SW 1271 (cell line): ENCODE measurements at regions not wholly inside any gene's neighbourhood (a gene's known extent, or its start where the extent isn't known, plus 50 kb on each side); places are given as distances from the start of the nearest gene placed in this dataset.

Experiments
- DNase-seq, 2 experiments: peaks; one replicate each; lab custom pipeline; 2025; lab: John Stamatoyannopoulos, UW

- no peak for DNase-seq
Observed at GRCh38 chr5:89273289-89273688, 390.3 kb upstream of the MEF2C start.

GRCh38 chr5:89270901-89271300 is 387.9 kb upstream of the MEF2C start:
- no peak for DNase-seq

DNA sequence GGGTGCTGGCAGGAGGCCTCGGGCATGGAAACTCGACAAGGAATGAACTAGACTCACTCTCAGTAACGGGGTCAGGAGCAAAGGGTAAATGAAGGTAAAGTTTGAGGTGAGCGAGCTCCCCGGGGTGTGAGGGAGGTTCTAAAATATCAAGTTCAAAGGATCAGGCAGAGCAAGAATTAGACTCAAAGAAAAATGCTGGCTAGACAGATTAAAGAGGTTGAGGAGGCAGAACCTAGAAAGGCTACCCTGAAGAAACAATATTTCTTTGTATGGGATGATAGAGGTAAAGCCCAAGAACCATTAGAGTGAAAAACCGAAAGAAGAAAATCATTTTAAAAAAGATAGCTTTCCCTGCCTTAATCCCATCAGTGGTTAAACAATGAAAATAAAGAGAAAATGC is 386.7 kb upstream of the MEF2C start:
- no peak for DNase-seq

GRCh38 chr5:89268460-89268859 is 385.5 kb upstream of the MEF2C start:
- DNase-seq: no peak

GRCh38 chr5:89267788-89268187 is 384.8 kb upstream of the MEF2C start:
- no peak for DNase-seq

DNA sequence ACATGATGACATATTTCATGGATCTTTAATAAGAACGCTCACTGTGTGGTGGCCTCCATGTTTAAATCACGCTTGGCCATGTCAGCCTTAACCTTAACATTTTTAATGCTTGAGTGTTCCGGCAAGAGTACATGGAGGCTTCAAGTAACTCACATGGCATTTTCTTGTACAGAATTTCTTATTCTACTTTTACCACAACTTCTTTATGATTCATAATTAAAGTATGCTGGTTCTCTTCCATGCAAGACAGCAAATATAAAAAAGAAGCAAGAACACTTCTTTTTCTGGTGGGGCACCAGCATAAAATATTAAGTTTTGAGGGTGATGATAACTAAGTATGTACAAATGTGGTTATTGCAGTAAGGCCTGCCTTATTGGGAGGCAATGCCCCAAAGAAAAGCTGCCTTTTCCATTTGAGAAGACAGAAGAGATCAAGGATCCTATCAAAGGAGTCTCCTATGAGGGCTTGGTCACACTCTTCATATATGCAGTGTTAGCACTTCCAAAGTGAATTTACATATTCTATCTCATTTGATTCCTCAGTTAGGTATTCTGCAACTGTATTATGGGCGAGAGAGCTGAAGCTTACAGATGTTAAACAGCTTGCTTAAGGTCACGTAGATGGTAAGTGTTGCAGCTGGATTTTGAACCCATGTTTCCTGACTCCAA is 382.7 kb upstream of the MEF2C start:
- no peak for DNase-seq

DNA sequence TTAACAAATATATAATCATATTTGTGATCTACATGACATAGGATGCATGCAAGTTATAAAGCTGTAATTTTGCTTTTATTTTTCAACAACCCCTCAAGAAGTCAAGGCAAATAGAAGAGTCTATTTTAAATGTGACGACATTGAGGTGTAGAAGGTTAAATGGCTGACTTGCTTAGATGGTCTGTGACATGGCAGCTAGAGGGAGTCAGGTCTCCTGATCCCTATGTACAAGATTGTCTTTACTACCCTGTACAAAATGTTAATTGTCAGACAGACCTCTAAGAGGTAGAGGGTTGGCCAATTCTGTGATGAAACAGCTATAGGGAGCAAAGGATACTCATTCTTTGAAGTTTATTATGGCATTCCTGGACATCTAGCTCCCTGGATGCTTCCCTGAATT is 380.9 kb upstream of the MEF2C start:
- no peak for DNase-seq

GRCh38 chr5:89262030-89262429 is 379.0 kb upstream of the MEF2C start:
- no peak for DNase-seq

GRCh38 chr5:89260254-89260653 is 377.3 kb upstream of the MEF2C start:
- DNase-seq: no peak

DNA sequence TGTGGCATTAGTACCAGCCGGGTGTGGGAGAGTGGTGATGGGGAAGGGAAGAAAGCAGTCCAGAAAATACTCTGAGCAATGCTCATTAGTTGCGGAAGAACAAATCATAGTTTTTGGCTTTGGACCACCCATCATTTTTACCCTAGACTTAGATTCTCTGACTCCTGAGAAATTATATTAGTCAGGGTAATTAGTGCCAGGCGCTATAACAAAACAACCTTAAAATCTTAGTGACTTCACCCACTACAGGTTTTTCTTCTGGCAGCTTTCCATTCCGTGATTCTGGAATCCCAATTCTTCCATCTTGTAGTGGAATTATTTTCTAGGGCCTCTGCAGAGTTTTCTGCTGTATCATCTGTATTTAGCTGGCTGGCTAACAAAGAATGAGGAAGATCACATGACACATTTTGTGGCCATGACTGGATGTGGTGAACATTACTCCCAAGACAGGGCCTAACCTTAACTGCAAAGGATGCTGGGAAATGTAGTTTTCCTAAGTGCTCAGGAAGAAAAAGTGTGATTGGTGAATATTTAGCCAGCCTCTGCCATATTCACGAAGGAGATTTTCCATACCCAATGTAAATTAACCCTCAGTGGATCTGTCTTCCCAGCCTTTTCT is 373.0 kb upstream of the MEF2C start:
- DNase-seq: peak in 1 of 2 experiments; percentile 24

DNA sequence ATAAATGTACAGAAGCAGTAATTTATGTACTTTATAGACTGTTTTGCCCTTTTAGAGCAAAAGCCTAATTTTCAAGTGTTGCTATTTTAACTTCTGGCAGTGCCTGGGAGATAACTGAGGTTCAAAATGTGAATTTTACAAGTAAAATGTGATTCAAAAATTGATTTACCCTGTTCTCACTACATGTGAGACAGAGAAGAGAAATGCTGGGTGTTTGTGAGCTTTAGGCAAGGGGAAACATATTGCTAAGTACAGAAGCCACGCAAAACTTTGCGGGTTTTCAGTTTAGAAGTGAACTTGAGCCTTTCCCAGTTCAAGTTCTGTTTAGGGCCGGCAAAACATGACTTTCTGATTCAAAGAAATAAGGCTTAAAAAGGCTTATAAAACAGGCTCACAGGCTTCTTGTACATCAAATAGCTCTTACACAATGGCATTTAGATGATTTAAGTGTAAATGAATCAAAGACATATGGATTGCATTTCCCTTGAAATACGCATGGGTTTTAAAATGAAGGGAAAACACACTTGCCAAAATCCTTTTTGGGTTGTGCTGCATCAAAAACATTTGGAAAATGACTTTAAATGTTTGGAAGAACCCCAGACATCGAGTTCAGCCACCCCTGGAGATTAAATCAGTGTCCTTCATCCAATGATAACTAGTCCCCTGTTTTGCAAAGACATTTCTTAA is 370.8 kb upstream of the MEF2C start:
- DNase-seq: no peak

DNA sequence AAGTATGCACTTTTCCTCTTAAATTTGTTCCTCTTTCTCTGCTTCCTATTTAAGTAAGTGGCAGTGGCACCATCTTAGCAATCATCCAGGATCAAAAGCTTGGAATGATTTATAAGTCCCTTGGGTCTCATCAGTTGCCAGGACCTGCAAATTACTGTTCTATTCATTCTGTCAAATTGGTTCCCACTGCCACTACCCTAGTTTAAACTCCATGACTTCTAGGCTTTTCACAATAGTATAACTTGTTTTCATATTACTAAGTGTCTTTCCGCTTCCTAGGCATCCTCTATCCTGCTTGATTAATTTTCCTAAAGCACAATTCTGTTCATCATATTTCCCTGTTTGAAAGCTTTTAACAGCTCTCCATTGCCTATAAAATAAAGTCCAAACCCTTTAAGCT is 363.9 kb upstream of the MEF2C start:
- DNase-seq: no peak

GRCh38 chr5:89246252-89246651 is 363.3 kb upstream of the MEF2C start:
- DNase-seq: no peak

GRCh38 chr5:89243611-89244010 is 360.6 kb upstream of the MEF2C start:
- no peak for DNase-seq

DNA sequence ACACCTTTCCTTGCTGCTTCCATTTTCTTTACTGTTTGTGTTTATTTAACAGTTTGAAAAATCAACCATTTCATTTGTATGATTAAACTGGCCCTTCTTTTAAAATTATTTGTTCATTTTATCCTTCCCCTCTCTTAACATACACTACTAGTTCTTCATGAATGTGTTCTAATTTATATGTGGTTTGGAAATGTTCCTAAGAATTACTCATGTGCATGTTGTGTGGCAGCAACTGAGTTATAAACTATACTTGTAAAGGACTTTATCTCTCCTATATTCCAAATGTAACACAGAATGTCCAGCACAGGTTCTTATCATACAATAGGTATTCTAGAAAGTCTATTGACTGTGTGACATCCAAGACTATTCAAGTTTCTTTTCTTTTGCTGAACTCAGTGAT is 358.2 kb upstream of the MEF2C start:
- DNase-seq: no peak

GRCh38 chr5:89236900-89237299 is 353.9 kb upstream of the MEF2C start:
- no peak for DNase-seq

- no peak for DNase-seq
Observed at GRCh38 chr5:89233462-89233861, 350.5 kb upstream of the MEF2C start.

- DNase-seq: no peak
Observed at GRCh38 chr5:89232139-89232603, 349.2 kb upstream of the MEF2C start.

GRCh38 chr5:89230178-89230577 is 347.2 kb upstream of the MEF2C start:
- no peak for DNase-seq

DNA sequence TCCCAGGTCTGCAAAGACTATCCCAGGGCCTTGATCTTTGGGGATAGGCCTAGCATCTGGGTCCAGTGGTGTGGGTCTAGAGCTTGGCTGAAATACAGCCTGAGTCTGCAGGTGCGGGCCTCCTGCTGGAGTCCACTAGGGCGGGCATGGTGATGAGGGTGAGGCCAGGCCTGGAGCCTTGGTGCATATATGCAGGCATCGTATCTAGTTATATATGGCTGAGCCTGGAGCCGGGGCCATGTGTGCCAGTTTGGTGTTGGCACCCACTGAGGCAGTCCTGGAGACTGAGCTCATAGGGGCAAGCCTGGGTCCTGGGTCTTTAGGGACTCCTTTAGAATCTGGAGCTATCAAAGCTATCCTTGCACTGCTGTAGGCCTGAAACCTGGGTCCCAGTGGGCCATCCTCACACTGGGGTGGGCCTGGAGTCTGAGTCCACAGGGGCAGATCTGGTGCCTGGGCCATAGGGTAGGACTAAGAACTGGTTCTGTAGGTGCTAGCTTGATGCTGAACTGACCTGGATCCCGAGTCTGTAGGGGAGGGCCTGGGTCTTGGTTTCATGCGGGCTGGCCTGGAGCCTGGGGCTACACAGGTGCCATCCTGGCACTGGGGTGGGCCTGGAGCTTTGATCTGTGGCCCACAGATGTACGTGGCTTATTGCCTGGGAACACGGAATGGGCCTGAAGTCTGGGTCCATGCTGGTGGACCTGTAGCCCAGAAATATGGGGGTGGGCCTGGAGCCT is 346.5 kb upstream of the MEF2C start:
- no peak for DNase-seq

DNA sequence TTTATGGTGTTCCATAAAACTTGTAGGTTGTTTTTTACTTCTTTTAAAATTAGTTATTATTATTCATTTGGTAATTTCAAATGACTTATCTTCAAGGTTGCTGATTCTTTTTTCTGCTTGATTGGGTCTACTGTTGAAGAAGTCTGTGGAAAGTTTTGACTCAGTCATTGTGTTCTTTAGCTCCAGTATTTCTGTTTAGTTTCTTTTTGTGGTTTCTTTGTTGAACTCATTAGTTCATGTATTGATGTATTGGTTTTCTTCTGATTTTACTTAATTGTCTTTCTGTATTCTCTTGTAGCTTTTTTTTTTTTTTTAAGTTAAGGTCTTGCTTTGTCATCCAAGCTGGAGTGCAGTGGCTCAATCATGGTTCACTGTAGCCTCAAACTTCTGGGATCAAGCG is 345.4 kb upstream of the MEF2C start:
- DNase-seq: no peak

- no peak for DNase-seq
Observed at GRCh38 chr5:89218364-89218763, 335.4 kb upstream of the MEF2C start.

GRCh38 chr5:89216606-89217005 is 333.6 kb upstream of the MEF2C start:
- no peak for DNase-seq
